ENCODE measurements at regions not wholly inside any gene's neighbourhood (a gene's known extent, or its start where the extent isn't known, plus 50 kb on each side); places are given as distances from the start of the nearest gene placed in this dataset.

DNA sequence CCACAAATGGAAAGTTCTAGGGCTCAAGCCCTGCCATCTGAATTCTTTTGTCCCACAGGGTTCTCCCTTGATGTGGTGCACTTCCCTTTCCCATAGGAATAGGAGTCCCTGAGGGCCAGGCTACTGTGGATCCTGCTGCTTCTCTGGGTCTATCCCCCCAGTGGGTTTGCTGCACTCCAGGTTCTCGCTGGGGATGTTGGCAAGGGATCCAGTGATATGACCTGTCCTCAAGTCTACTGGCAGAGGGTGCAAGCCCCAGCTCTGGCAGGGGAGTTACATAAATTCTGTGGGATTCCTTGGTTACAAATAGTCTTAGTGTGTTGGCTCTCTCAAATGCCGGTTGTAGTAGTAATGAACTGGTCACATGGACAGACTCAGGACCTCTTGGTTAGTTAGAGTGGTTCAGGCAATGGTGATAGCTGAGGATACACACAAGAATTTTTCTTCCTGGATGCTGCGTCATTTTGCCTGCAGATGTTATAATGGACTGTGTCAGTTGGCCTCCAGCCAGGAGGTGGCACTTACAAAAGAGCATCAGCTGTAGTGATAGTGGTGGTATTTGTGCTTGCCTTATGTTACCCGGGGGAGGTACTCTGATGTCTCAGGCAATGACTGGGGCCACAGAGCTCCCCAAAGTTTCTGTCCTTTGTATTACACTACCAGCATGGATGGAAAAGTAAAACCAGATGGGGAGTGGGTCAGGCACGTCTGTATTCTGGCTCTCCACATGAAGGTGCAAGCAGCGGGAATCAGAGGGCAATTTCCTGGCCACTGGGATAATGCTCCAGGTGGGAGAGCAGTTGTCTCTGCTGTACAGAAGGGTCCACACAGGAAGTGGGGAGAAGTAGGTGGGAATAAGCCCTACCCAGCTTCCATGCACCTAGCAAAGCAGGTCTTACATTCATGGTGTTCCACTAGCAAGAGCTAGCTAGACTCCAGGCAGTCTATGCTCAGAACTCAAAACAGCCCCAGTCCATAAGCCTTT lies 267.9 kb downstream of the SOX11 start:
- H2BK12ac ChIP-seq (ENCODE audit: insufficient read length, low read depth, low read length): no peak overlapping the region
- WGBS (ENCODE audit: extremely low coverage, insufficient read length, low lambda C conversion rate): no CpG with 5 or more reads among the region's 6 CpGs

More for the DNA sequence above, 267.9 kb downstream of the SOX11 start:
- TF ChIP-seq, protein P1, sequence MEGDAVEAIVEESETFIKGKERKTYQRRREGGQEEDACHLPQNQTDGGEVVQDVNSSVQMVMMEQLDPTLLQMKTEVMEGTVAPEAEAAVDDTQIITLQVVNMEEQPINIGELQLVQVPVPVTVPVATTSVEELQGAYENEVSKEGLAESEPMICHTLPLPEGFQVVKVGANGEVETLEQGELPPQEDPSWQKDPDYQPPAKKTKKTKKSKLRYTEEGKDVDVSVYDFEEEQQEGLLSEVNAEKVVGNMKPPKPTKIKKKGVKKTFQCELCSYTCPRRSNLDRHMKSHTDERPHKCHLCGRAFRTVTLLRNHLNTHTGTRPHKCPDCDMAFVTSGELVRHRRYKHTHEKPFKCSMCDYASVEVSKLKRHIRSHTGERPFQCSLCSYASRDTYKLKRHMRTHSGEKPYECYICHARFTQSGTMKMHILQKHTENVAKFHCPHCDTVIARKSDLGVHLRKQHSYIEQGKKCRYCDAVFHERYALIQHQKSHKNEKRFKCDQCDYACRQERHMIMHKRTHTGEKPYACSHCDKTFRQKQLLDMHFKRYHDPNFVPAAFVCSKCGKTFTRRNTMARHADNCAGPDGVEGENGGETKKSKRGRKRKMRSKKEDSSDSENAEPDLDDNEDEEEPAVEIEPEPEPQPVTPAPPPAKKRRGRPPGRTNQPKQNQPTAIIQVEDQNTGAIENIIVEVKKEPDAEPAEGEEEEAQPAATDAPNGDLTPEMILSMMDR (conservative IDR thresholded peaks at IDR 0.05): no peak
- Histone ChIP-seq H3K27me3 (ENCODE audit: insufficient read depth, low read length) (no peaks in the 10 kb centered on the region), H3K27ac (ENCODE audit: insufficient read length, low read depth, low read length) (no peak overlapping the region), H3K18ac (ENCODE audit: insufficient read length, low read depth, low read length) (no peak overlapping the region), H3K9me3 (ENCODE audit: control insufficient read depth, low read depth, low read length) (no peaks in the 10 kb centered on the region), H4K8ac (replicated peaks; ENCODE audit: insufficient read length, low read depth, low read length) (no peak overlapping the region), H3K9ac (ENCODE audit: extremely low read depth, insufficient read length, low read length) (no peak overlapping the region), H3T11ph (ENCODE audit: low read length) (no peak overlapping the region), H3K4ac (ENCODE audit: low read depth, low read length) (no peak overlapping the region), H4K20me1 (ENCODE audit: control insufficient read depth, insufficient read depth, insufficient read length) (no peaks in the 10 kb centered on the region), H3K4me1 (ENCODE audit: insufficient read depth, low read length) (no peaks in the 10 kb centered on the region), H2AK5ac (ENCODE audit: insufficient read length, low read length) (no peak overlapping the region), H3K79me2 (ENCODE audit: insufficient read depth, low read length) (no peaks in the 10 kb centered on the region), H2BK5ac (ENCODE audit: insufficient read length, low read length) (no peak overlapping the region), H2BK120ac (ENCODE audit: low read depth, low read length, poor library complexity, severe bottlenecking) (no peak overlapping the region), H3K23me2 (ENCODE audit: insufficient read length, low read depth, low read length, poor library complexity, severe bottlenecking) (no peaks in the 10 kb centered on the region), H4K5ac (ENCODE audit: insufficient read length, low read depth, low read length) (no peak overlapping the region), H3K14ac (ENCODE audit: insufficient read depth, low read length) (no peak overlapping the region), H4K91ac (ENCODE audit: insufficient read length, low read depth, low read length) (no peak overlapping the region), H3K23ac (ENCODE audit: insufficient read length, low read depth, low read length) (no peak overlapping the region), H2BK20ac (ENCODE audit: low read depth, low read length, poor library complexity, severe bottlenecking) (no peak overlapping the region), H3K56ac (ENCODE audit: insufficient read length, low read depth, low read length) (no peak overlapping the region), H3K4me2 (ENCODE audit: insufficient read depth, insufficient read length, low read length) (no peak overlapping the region), H3K79me1 (ENCODE audit: insufficient read depth, low read depth, low read length, poor library complexity, severe bottlenecking) (no peaks in the 10 kb centered on the region), H2BK15ac (ENCODE audit: low read depth, low read length) (no peak overlapping the region), H2AFZ (ENCODE audit: low read length) (no peak overlapping the region)
- peaks cover 3 to 4% of the 10 kb centered on the region in 2 experiments; a peak in 3 of 4 replicates for H3K4me1 Mint-ChIP-seq
- no peak overlapping the region for H3K4me3 Mint-ChIP-seq
- no peak for DNase-seq
- peak overlapping the region in 1 of 3 experiments; percentile 63; a peak in 1 of 7 replicates for H3K27ac Mint-ChIP-seq
- H3K36me3 Mint-ChIP-seq (ENCODE audit: insufficient read depth in 1 of 3, low read depth in 3 of 3): peaks cover 0 to 4% (median 2%) of the 10 kb centered on the region in 3 experiments; a peak in 3 of 7 replicates
- H3K9me3 Mint-ChIP-seq: peaks cover 5 to 12% of the 10 kb centered on the region in 2 experiments; a peak in 4 of 5 replicates
- no peaks in the 10 kb centered on the region for H3K27me3 Mint-ChIP-seq (ENCODE audit: low read depth)

Measured in H9 (cell line).